CD4-positive, alpha-beta T cell treated with Interleukin-4 for 1 hour (primary cell): ENCODE measurements at regions not wholly inside any gene's neighbourhood (a gene's known extent, or its start where the extent isn't known, plus 50 kb on each side); places are given as distances from the start of the nearest gene placed in this dataset.

ENCODE experiments used
- DNase-seq, 2 donors: peaks; one replicate each; pipeline ENCODE4 v3.0.0-alpha.2; 2020 to 2022

DNA sequence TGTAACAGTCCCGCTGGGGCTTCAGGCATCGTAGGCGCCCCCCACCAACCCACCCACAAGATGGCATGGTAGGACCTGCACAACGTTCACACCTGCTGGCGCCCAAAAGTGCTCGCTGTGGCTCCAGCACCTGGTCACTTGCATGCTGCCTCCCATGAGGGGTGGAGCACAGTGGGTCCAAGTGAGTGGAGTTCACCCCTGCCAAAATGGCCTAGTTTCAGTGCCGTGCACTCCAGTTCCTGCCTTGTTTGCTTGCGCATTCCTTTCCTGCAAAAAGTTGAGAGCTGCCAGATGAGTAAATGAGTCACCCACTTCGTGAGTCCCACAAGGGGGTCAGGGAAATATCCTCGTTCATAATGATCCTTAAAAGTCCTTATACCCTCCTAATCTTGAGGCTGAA lies 788.7 kb upstream of the DPPA4 start:
- DNase-seq = no peak

- DNase-seq = no peak
Measured at GRCh38 chr3:110133971-110134370, 796.6 kb upstream of the DPPA4 start.

DNA sequence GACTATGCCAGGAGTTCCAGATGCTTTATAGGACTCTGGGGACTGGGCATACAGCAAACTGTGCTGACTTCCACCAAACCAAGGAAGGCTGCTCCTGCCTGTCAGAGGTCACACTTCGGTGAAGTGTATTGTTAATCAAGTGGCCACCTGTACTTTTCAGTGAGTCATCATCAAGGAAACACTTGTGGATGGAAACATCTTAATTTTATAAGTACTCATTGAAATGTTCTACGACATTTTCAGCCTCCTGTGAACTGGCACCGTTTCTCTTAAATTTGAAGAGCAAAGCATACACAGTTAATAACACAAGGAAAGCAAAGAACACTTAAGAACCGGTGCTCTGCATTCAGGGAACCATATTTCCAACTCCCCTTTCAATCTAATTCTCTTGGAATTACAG lies 801.7 kb upstream of the DPPA4 start:
- no peak for DNase-seq

DNA sequence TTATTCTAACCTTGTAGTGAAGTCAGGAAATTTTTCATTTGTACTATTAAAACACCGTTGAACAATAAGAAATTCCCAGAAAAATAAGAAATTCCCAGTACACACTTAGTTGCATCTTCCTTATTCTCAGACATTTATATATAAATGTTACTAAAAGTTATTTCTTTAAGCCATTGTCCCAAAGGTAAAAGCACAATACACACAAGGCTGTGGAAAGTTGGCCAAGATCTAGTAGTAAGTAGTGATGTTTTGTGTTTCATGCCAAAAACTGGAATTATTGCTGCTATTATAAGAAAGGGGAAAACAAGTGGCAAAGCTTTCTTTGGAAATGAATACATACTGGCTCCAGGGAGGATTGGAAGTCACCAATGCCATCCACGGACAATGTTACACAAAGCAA lies 802.5 kb upstream of the DPPA4 start:
- DNase-seq = no peak

- DNase-seq = no peak
Measured at GRCh38 chr3:110149763-110150162, 812.4 kb upstream of the DPPA4 start.

DNA sequence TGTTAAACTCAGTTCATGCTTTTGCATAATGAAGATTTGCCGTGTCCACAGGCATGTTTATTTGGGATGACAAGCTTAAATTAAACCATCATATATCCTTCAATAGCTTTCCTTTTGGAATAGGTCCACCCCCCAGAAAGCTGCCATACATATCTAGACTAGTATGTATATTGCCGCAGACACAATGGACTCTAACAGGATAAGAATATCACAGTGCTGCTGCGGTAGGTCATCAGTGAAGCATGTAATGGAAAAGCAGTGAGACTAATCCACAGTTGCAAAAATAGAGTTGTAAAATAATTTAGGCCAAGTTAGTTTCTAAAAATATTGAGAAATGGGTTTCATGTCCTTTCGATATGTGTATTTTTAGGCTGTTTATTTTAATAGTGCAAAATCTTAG lies 819.9 kb upstream of the DPPA4 start:
- no peak for DNase-seq

GRCh38 chr3:110164632-110165369 lies 827.5 kb upstream of the DPPA4 start:
- DNase-seq = no peak

DNA sequence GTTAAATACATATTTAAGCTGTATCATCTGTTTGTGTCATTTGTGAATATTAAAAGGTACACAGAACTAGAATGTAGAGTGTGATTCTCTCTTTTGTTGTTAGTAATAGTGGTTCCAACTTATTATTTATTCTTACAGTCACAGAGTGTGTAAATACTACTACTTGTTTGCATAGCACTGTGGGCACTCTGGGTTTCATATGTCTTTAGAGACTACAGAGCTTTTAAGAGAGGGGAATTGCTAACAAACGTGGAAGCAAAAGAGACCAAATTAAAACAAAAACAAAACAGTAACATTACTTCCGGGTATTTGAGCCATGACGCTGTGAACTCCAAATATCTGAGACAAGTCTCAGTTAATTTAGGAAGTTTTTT lies 828.0 kb upstream of the DPPA4 start:
- no peak for DNase-seq

GRCh38 chr3:110165753-110166152 lies 828.4 kb upstream of the DPPA4 start:
- no peak for DNase-seq

- no peak for DNase-seq
Measured at GRCh38 chr3:110166791-110167190, 829.4 kb upstream of the DPPA4 start.

GRCh38 chr3:110174908-110175307 lies 837.6 kb upstream of the DPPA4 start:
- no peak for DNase-seq

DNA sequence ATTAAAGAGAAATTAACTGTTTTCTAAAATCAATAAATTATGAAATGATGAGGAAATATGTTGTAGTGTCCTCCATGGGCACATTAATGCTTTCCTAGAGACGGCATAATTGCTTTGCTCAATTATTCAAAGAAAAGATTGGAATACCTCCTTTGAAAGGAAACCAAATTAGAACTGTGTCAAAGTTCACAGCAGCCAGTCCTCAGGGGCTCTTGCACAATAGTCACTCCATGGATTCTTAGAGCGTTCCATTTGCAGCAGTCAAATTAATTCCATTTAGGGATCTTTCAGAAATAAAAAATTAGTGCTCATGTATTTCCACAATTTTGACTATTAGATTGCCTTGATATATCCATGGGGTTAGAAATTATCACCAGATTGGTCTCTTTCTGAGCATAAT lies 841.6 kb upstream of the DPPA4 start:
- no peak for DNase-seq

GRCh38 chr3:110180733-110181132 lies 843.4 kb upstream of the DPPA4 start:
- DNase-seq = no peak

DNA sequence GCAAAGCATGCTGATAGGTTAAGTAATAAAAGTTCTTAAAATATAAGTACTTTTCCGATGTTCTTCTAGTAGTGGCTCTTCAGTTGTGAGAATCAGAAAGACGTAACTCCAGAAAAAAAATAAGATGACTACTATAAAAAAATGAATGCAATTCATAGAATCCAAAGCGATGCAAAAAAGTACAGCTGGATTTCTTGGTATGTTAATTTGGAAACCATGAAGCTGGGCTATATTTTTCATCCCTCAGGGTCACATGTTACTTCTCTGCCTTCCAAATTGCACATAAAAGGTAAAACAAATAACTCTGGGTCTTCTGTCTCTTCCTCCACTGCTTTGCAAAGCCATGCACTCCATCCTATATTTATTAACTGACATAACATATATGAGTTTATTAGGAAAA lies 843.9 kb upstream of the DPPA4 start:
- no peak for DNase-seq

DNA sequence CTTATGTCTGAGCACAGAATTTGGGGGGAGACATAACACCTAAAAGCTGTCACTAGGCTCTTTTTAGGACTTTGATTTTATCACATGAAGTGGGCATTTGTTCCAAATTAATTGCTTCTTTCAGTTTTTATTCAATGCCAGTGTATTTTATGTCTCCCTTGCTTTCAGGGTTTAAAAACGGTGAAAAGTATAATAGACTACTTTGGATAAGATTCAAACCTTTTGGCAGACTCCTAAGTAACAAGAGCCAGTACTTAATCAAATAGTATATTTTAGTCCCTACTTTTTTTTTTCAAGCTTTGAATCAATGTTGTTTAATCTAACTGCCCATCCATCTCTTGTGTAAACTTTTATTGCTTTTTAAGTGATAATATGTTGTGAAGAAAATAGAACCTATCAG lies 847.2 kb upstream of the DPPA4 start:
- no peak for DNase-seq

GRCh38 chr3:110193074-110193473 lies 855.7 kb upstream of the DPPA4 start:
- no peak for DNase-seq

DNA sequence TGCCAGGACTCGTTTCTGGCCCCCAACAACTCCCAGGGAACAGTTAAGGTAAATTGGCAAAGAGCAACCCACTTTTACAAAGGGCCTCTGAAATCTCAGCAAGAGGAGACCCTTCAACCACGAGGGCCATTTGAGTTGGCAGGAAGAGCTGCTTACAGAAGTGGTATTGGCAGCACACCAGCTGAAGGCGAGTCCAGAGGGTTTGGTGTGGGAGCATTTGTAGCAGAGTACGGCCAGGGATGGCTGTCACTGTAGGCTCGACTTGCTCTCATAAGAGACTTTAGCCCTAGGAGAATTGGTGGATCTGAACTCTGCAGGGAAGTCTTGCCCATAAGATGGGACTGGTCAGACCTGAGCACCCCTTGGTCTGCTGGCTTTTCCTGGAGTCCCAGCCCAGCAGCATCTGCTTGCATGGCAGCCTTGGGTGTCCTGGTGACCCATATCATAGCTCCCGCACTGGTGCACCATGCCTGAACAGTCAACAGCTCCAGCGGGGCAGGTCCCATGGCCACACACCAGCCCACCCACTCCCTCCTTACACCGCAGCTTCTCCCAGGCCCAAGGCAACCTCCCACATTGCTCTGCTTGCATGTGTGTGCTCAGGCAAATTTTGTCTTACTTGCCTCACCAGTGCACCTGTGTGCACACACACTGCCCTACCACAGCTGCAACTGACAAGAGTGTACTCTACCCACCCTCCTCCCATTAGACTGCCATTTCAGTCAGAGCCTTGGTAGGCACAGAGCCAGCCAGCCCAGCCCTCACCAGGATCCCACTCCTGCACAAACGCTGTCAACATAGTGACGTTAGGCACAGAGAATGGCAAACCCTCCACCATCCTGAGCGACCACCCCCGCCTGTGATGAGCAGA lies 861.6 kb upstream of the DPPA4 start:
- DNase-seq = no peak

- no peak for DNase-seq
Measured at GRCh38 chr3:110199588-110199943, 862.2 kb upstream of the DPPA4 start.

DNA sequence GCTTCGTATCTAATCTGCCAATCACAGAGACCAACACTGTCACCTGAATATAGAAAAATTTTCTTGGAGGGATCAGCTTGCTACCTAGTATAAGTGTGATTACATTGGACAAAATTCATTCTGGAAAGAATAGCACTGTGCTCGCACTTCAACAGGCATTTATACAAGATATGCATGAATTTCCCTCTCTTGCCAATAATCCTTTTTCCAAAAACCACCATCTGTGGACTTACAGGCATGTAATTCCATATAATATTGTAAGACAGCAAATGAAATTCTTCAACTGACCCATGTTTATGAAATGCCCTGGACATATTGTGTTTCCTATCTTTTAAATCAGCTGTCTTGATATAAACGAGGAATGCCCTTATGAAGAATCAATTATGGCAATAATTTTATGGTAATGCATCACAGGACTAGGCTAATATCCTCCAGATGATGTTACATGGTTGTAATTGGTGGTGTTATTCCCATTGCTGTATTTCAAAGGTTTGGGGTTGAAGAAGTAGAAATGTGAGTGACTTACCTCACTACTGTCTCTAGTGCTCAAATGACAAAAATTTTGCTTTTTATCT lies 861.4 kb upstream of the NECTIN3 start:
- DNase-seq = no peak

- DNase-seq = no peak
Measured at GRCh38 chr3:110226645-110227044, 845.0 kb upstream of the NECTIN3 start.

DNA sequence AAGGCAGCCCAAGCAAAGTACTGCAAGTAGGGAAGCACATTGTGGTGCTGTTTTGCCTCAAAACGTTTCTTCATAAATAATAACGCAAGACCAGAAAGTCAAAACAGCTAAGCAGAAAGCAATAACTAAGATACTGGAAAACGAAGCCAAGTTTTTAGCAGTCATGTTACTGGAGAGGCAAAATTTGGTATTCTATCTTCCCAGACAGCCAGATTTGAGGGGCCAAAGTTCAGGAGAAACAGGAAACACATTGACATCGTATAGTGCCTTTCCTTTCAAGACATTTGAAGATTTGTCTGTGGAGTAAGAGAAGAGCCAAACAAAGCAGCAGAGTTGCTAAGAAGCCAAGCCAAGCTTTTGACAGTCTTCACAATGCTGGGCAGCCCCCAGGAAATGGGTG lies 843.6 kb upstream of the NECTIN3 start:
- no peak for DNase-seq

GRCh38 chr3:110234831-110235230 lies 836.8 kb upstream of the NECTIN3 start:
- no peak for DNase-seq

- DNase-seq = no peak
Measured at GRCh38 chr3:110236976-110237610, 834.5 kb upstream of the NECTIN3 start.

- no peak for DNase-seq
Measured at GRCh38 chr3:110243081-110243480, 828.5 kb upstream of the NECTIN3 start.
